Endometrium (tissue), 2 donors: ENCODE measurements at regions not wholly inside any gene's neighbourhood (a gene's known extent, or its start where the extent isn't known, plus 50 kb on each side); places are given as distances from the start of the nearest gene placed in this dataset.

Experiments used
- FAIRE-seq: peaks from 2 replicates; lab custom pipeline; 2012; peaks lifted over from hg19 to GRCh38; lab: Jason Lieb, UNC
- donor health status: control.
- donor health status: control.

DNA sequence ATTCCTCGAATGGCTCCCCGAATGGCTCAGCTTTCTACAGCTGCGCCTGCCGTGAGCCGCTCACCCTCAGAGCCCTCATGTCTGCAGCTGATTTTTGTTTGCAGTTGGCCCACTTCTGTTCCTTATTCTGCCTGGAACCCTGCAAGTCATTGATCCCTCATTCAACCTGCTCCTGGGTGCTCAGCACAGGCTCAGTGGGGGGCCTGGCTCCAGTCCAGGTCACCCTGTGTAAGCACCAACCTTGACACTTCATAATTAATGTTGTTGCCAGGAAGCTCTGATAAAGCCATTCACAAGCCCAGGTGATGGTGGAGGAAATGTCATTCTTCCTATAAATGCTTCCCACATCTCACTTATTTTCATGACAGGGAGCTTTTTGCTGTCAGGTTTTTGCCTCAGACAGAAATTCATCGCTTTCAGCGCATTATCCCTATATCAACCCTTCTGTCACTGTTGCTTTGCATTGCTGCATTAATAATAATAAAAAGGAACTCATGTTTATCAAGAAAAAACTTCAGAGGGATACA is 85.7 kb downstream of the F11 start:
- FAIRE-seq: no peak

DNA sequence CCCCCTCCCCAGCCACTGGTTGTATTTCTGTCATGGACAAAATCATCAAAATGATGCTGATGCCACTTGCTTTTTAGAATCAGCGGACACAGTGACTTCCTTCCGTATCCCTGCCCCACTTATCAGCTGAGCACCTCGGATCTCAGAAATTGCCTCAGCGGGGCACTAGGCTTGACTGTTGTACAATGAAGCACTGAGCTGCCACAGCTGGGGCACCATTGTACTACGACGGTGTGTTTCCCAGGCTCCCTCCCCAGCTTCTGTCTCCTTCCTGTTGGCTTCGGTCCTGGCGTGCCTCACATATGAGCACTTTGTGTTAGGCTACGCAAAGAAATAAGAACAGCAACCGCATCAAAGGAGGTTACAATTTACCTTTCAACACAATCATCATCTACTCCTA is 82.4 kb downstream of the F11 start:
- no peak for FAIRE-seq

DNA sequence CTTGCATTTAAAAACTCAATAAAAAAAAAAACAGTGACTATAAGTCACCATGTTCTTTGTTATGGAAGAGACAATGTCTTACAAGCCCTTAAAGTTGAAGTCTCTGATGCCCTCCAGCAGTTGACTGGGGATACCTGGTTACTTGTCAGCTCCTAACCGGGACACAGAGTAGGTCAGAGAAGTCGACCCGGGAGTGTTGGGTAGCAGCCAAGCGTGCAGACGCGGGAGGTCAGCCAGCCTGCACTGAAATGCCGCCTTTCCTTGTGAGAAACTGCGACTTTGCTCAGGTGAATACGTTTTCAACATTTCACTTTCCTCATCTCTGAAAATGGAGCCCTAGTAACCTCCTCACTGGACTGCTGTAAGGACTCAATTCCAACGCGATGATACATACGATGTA is 81.8 kb downstream of the F11 start:
- no peak for FAIRE-seq

DNA sequence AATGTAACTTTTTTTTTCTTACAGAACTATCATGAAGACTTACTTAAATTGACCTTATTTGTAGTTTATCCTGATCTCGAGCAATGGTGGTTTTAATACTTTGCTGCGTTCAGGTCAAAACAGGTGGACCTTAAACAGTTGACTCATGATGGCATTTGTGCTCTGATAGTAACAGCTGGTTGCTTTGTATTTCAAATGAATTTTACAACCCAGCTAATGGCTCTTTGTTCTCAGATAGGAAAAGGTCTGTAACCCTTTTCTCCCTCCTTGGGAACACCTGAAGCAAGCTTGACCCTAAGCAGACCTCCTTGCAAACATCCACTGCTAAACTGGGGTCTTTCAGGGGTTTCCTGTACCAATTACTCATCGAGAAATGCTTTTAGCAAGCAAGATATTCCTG is 79.2 kb downstream of the F11 start:
- FAIRE-seq: no peak

DNA sequence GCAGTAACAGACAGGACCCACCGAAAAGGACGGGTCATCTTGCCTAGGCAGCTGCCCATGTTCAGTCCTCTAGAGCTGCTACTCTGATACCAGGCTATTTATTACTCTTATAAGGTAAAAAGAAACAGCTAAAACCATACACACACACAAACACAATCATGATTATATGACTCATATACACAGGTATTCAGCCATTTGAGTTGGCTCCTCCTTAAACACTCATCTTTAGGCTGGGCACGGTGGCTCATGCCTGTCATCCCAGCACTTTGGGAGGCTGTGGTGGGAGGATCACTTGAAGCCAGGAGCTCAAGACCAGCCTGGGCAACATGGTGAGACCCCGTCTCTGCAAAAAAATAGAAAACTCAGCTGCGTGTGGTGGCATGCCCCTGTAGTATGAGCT is 76.6 kb downstream of the F11 start:
- FAIRE-seq: no peak

DNA sequence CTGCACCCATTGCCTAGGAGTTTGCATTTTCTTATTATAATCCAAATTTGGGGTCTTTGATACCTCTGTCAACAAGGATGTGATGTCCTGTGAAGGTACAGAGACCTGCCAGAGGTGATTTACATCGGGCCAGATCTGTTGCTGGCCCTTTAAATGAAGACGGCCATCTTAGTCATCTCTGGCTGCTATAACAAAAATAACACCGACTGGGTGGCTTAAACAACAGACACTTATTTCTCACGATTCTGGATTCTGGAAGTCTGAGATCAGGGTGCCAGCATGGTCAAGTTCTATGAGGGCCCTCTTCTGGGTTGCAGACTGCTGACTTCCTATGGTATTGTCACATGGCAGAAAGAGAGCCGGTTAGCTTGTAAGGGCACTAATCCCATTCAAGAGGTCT is 75.7 kb downstream of the F11 start:
- no peak for FAIRE-seq
